ENCODE measurements at regions not wholly inside any gene's neighbourhood (a gene's known extent, or its start where the extent isn't known, plus 50 kb on each side); places are given as distances from the start of the nearest gene placed in this dataset.

DNA sequence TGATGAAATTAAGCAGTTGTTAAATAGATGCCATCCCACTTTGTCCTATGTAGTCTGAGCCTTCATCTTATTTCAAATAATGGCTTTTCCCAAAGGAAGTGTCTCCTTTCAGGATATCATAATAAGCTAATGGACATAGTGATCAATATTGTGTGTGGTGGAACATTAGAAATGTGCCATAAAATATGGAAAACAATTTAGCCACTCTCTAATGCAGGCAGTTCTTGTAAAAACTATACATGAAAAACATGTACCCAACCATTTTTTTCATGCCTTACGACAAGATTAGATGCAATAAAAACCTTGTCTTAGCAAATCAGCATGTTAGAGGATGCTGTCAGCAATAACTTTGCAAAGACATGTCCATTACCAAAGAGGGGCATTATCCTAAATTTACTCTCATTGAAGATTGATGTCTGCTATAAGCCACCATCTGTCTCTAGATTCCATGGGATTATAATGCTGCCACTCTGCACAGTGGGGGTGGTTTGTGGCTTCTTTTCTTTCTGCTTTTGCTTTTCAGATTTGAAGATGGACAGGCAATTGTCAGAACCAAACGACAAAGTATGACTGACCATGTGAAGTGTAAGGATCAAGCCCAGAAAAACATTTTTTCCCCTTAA is 724.0 kb upstream of the ZNF608 start:
- H3K27me3 ChIP-seq (ENCODE audit: control insufficient read depth in 1 of 2, insufficient read depth in 2 of 2, low read length in 1 of 2), result no peaks in the 10 kb centered on the region
- no peaks in the 10 kb centered on the region for H3K4me1 ChIP-seq (ENCODE audit: control insufficient read depth in 1 of 2, insufficient read depth in 2 of 2, low read length in 2 of 2)
- H3K9me3 ChIP-seq (ENCODE audit: control insufficient read depth, low read length), result no peaks in the 10 kb centered on the region
- no peaks in the 10 kb centered on the region for H3K36me3 ChIP-seq (ENCODE audit: control insufficient read depth in 1 of 2, insufficient read depth in 2 of 2, low read length in 1 of 2)
- H3K27ac ChIP-seq (ENCODE audit: low read depth in 1 of 2, low read length in 2 of 2), result no peak overlapping the region
- ATAC-seq (ENCODE audit: low FRiP score) (no peak), DNase-seq (no peak)
- intact Hi-C loops (cut with DNase I), result no loop called here
- 66 to 74% methylated on average over 2 of the region's 2 CpGs for WGBS, 2 donors
- H3K4me3 ChIP-seq (ENCODE audit: low read length in 2 of 2), result no peak overlapping the region

DNA sequence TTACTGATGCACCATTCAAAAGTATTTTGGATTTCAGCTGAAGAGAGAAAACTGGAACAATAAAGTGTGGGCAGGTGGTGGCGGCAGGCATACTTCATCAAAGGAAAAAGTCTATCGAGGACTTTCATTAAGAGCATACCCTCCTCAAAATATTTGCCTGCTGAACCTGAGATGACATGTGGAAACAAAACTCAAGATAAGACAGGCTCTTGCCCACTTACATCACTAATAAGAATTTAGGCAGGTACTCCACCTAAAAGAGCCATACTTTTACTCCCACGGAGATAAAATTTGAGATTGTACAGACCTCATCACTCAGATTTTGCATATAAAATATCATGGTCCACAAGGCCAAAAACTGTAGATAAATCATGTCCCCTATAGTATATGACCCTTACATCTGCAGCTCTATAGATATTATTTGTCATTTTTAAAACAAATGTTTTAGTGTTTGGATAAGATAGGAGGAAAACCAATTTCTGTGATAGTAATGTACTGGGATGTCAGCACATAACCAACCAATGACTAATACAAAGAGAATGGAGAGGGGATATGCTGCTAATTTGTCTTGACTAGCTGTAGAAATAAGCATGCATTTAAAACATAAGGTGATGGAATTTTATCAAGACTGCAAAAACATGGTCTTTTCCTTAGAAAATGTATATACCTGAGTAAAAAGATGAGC is 730.6 kb upstream of the ZNF608 start:
- DNase-seq, result no peak
- WGBS, 2 donors, result 63 to 64% methylated on average over 3 of the region's 3 CpGs

DNA sequence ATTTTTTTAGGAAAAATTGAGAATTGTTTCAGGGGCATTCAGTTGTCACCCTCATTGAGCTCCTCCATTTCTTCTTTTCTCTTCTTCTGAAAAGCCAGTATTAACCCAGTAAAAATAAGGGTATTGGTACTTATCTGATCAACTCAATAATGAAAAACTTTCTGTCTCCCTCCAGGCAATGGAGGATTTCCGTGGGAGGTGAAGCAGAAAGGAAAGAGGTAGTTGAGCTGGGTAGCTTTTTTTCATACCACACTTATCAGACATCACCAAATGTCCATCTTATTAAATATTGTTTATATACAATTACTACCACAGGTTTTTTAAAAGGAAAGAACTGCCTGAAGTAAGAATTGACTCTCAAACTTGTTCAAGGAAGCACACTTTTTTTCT is 731.1 kb upstream of the ZNF608 start:
- Histone ChIP-seq H3K36me3 (ENCODE audit: control insufficient read depth in 1 of 2, insufficient read depth in 2 of 2, low read length in 1 of 2) (no peaks in the 10 kb centered on the region), H3K27me3 (ENCODE audit: control insufficient read depth in 1 of 2, insufficient read depth in 2 of 2, low read length in 1 of 2) (no peaks in the 10 kb centered on the region), H3K4me3 (ENCODE audit: low read length in 2 of 2) (no peak overlapping the region), H3K9me3 (ENCODE audit: control insufficient read depth, low read length) (no peaks in the 10 kb centered on the region), H3K4me1 (ENCODE audit: control insufficient read depth in 1 of 2, insufficient read depth in 2 of 2, low read length in 2 of 2) (peaks cover 0 to 3% of the 10 kb centered on the region in 2 donors), H3K27ac (ENCODE audit: low read depth in 1 of 2, low read length in 2 of 2) (no peak overlapping the region)
- WGBS, 2 donors, result 88 to 97% methylated on average over 1 of the region's 1 CpG
- no peak for DNase-seq
- no peak for ATAC-seq (ENCODE audit: low FRiP score)
- intact Hi-C loops (cut with DNase I), result no loop called here

More for the DNA sequence above, 730.6 kb upstream of the ZNF608 start:
- no peak for ATAC-seq (ENCODE audit: low FRiP score)
- intact Hi-C loops (cut with DNase I), result no loop called here
- H3K27me3 ChIP-seq (ENCODE audit: control insufficient read depth in 1 of 2, insufficient read depth in 2 of 2, low read length in 1 of 2), result no peaks in the 10 kb centered on the region
- no peak overlapping the region for H3K4me3 ChIP-seq (ENCODE audit: low read length in 2 of 2)
- H3K36me3 ChIP-seq (ENCODE audit: control insufficient read depth in 1 of 2, insufficient read depth in 2 of 2, low read length in 1 of 2), result no peaks in the 10 kb centered on the region
- no peaks in the 10 kb centered on the region for H3K9me3 ChIP-seq (ENCODE audit: control insufficient read depth, low read length)
- no peak overlapping the region for H3K27ac ChIP-seq (ENCODE audit: low read depth in 1 of 2, low read length in 2 of 2)
- peaks cover 0 to 3% of the 10 kb centered on the region in 2 donors for H3K4me1 ChIP-seq (ENCODE audit: control insufficient read depth in 1 of 2, insufficient read depth in 2 of 2, low read length in 2 of 2)

DNA sequence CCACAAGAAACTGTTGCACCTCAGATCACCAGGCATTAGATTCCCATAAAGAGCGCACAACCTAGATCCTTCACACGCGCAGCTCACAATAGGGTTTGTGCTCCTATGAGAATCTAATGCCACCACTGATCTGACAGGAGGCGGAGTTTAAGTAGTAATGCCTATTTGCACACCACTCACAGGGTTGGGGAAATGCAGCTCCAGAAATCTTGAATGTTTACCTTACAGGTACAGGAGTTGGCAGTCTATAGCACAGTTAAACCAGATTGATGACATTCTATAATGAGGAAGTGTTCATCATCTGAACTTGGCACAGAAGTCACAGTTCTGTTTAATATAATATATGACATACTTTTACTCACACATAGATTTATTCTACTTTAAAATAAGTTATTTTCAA is 732.2 kb upstream of the ZNF608 start:
- intact Hi-C loops (cut with DNase I), result no loop called here
- DNase-seq, result no peak
- Histone ChIP-seq H3K36me3 (ENCODE audit: control insufficient read depth in 1 of 2, insufficient read depth in 2 of 2, low read length in 1 of 2) (no peaks in the 10 kb centered on the region), H3K27ac (ENCODE audit: low read depth in 1 of 2, low read length in 2 of 2) (no peak overlapping the region), H3K9me3 (ENCODE audit: control insufficient read depth, low read length) (no peaks in the 10 kb centered on the region), H3K4me1 (ENCODE audit: control insufficient read depth in 1 of 2, insufficient read depth in 2 of 2, low read length in 2 of 2) (peaks cover 0 to 3% of the 10 kb centered on the region in 2 donors), H3K27me3 (ENCODE audit: control insufficient read depth in 1 of 2, insufficient read depth in 2 of 2, low read length in 1 of 2) (no peaks in the 10 kb centered on the region), H3K4me3 (ENCODE audit: low read length in 2 of 2) (no peak overlapping the region)
- ATAC-seq (ENCODE audit: low FRiP score), result no peak
- 98 to 99% methylated on average over 4 of the region's 4 CpGs for WGBS, 2 donors

DNA sequence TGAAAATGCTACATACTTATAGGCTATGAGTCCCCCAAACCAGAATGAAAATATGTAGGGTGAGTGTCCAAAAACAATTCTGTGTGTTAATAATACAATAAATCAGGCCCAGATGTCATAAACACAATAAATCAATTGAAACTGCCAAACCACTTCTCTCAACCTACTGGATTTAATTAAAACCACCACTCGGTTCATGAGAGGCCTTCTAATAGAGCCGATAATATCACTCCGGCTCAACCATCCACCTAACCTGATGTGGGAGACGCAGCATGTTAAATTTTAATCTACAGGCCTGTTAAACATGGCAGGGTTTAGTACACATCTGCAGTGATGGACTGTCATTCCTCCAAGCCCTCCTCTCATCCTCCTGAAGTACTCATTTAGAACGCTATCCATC is 734.5 kb upstream of the ZNF608 start:
- no peak overlapping the region for H3K4me3 ChIP-seq (ENCODE audit: low read length in 2 of 2)

DNA sequence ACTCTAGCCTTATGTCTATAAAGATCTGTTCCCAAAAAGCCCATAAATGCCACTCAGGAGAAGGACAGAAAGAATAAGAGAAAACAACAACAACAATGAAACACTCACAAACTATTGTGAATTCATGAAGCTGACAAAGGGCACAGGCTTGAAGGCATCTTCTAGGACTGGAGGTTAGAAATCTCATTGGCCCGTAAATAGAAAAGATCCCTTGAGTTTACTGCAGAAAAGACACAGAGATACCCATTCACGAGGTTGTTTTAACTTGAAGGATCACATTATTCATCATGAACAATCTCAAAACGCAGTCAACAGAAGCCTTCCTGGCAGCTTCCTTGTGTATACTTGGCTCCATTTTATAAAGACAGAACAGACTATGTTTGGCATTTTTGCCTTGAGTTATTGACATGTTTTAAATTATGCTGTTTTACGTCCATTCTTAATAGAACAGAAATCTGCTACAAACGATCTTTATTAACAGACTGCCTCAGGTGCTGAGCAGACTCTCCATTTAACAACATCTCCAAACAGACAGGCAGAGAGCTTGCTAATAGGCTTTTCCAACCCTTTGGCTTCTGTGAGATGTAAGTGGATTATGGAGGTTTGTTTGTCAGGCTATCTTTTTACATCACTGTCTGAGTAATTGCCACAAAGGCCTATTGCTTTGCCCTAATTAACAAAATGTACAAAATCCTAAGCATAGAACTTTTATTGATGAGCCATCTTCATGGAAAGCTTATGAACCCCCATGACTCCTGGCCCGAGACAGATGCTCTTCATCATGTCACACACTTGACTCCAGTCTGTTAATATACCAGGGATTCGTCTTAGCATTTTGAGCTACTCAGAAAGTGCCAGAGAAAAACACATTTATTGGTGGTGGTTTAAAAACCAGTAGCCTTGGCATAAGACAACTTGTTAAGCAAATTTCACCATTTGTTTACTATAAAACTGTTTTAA is 735.3 kb upstream of the ZNF608 start:
- intact Hi-C loops (cut with DNase I), result loop anchor here (5.0 kb wide), 2 partner anchors 69 to 574 kb away; no protein-coding TSS in a partner anchor
- no peak for ATAC-seq (ENCODE audit: low FRiP score)
- peaks cover 0 to 3% of the 10 kb centered on the region in 2 donors for H3K4me1 ChIP-seq (ENCODE audit: control insufficient read depth in 1 of 2, insufficient read depth in 2 of 2, low read length in 2 of 2)

More for the DNA sequence above, 734.5 kb upstream of the ZNF608 start:
- 55 to 63% methylated on average over 5 of the region's 5 CpGs for WGBS, 2 donors
- Histone ChIP-seq H3K36me3 (ENCODE audit: control insufficient read depth in 1 of 2, insufficient read depth in 2 of 2, low read length in 1 of 2) (no peaks in the 10 kb centered on the region), H3K27me3 (ENCODE audit: control insufficient read depth in 1 of 2, insufficient read depth in 2 of 2, low read length in 1 of 2) (no peaks in the 10 kb centered on the region), H3K27ac (ENCODE audit: low read depth in 1 of 2, low read length in 2 of 2) (no peak overlapping the region), H3K9me3 (ENCODE audit: control insufficient read depth, low read length) (no peaks in the 10 kb centered on the region), H3K4me1 (ENCODE audit: control insufficient read depth in 1 of 2, insufficient read depth in 2 of 2, low read length in 2 of 2) (peaks cover 0 to 3% of the 10 kb centered on the region in 2 donors)
- DNase-seq (no peak), ATAC-seq (ENCODE audit: low FRiP score) (no peak)
- intact Hi-C loops (cut with DNase I), result loop anchor here (5.0 kb wide), 2 partner anchors 69 to 574 kb away; no protein-coding TSS in a partner anchor

DNA sequence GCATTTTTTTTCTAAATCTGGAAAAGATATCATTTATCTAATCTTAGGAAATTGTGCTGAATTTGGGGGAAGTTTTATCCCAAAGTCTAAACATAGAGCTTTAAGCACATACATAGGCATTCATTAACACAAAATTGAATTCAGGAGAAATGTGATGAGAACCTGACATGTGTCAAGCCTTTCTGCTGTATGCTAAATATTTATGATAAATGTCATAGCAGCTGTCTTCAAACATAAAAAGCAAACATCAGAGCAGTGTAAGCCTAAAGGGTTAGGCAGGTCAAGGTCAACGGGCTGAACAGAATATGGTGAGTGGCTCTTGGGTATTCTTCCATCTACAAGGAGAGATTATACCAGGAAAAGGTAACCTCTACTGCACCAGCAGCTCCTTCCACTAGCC is 737.2 kb upstream of the ZNF608 start:
- no peak overlapping the region for H3K27ac ChIP-seq (ENCODE audit: low read depth in 1 of 2, low read length in 2 of 2)
- H3K9me3 ChIP-seq (ENCODE audit: control insufficient read depth, low read length), result no peaks in the 10 kb centered on the region

More for the DNA sequence above, 735.3 kb upstream of the ZNF608 start:
- Histone ChIP-seq H3K27ac (ENCODE audit: low read depth in 1 of 2, low read length in 2 of 2) (no peak overlapping the region), H3K4me3 (ENCODE audit: low read length in 2 of 2) (no peak overlapping the region), H3K36me3 (ENCODE audit: control insufficient read depth in 1 of 2, insufficient read depth in 2 of 2, low read length in 1 of 2) (no peaks in the 10 kb centered on the region), H3K27me3 (ENCODE audit: control insufficient read depth in 1 of 2, insufficient read depth in 2 of 2, low read length in 1 of 2) (no peaks in the 10 kb centered on the region), H3K9me3 (ENCODE audit: control insufficient read depth, low read length) (no peaks in the 10 kb centered on the region)
- 44 to 53% methylated on average over 7 of the region's 7 CpGs for WGBS, 2 donors
- no peak for DNase-seq

DNA sequence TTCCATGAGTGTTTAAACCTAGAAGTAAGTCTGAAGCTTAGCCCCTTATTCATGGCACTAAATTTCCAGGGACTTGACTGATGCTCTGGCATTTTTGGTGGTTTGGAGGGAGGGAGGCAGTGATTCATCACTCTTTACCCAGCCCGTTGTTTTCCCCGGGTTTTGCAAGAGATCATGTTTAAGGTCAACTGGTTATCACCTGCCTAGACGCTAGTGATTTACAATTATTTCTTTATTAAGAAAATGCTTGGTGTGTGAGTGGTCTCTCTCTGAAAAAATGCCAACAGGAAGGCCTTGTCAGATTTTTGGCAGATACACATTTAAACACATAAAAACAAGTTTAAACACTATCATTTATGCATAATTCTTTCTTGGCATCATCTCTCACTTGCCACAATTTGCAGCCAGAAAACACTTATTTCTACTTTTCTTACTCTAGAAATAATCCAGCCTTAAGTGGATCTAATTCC is 737.9 kb upstream of the ZNF608 start:
- Histone ChIP-seq H3K27me3 (ENCODE audit: control insufficient read depth in 1 of 2, insufficient read depth in 2 of 2, low read length in 1 of 2) (no peaks in the 10 kb centered on the region), H3K27ac (ENCODE audit: low read depth in 1 of 2, low read length in 2 of 2) (peak overlapping the region in 1 of 2 donors; percentile 100), H3K4me3 (ENCODE audit: low read length in 2 of 2) (no peak overlapping the region), H3K4me1 (ENCODE audit: control insufficient read depth in 1 of 2, insufficient read depth in 2 of 2, low read length in 2 of 2) (peaks cover 2 to 3% of the 10 kb centered on the region in 2 donors), H3K9me3 (ENCODE audit: control insufficient read depth, low read length) (no peaks in the 10 kb centered on the region), H3K36me3 (ENCODE audit: control insufficient read depth in 1 of 2, insufficient read depth in 2 of 2, low read length in 1 of 2) (no peaks in the 10 kb centered on the region)
- 1 to 3% methylated on average over 3 of the region's 3 CpGs for WGBS, 2 donors
- ATAC-seq (ENCODE audit: low FRiP score) (peak; percentile 80), DNase-seq (peak in 1 of 2 donors; percentile 50)
- intact Hi-C loops (cut with DNase I), result loop anchor here (5.0 kb wide), 2 partner anchors 72 to 577 kb away; no protein-coding TSS in a partner anchor

More for the DNA sequence above, 737.2 kb upstream of the ZNF608 start:
- Histone ChIP-seq H3K27me3 (ENCODE audit: control insufficient read depth in 1 of 2, insufficient read depth in 2 of 2, low read length in 1 of 2) (no peaks in the 10 kb centered on the region), H3K4me3 (ENCODE audit: low read length in 2 of 2) (no peak overlapping the region), H3K4me1 (ENCODE audit: control insufficient read depth in 1 of 2, insufficient read depth in 2 of 2, low read length in 2 of 2) (peaks cover 2 to 3% of the 10 kb centered on the region in 2 donors), H3K36me3 (ENCODE audit: control insufficient read depth in 1 of 2, insufficient read depth in 2 of 2, low read length in 1 of 2) (no peaks in the 10 kb centered on the region)
- 88 to 97% methylated on average over 1 of the region's 1 CpG for WGBS, 2 donors
- DNase-seq (no peak), ATAC-seq (ENCODE audit: low FRiP score) (no peak)
- intact Hi-C loops (cut with DNase I), result loop anchor here (5.0 kb wide), 2 partner anchors 71 to 576 kb away; no protein-coding TSS in a partner anchor
